IgD-negative memory B cell (primary cell): ENCODE measurements at regions not wholly inside any gene's neighbourhood (a gene's known extent, or its start where the extent isn't known, plus 50 kb on each side); places are given as distances from the start of the nearest gene placed in this dataset.

Experiments
- H3K27ac Mint-ChIP-seq, 3 donors: one replicate each; pipeline ENCODE4 v1.8.0; 2020 to 2022; ENCODE audit warnings: mild to moderate bottlenecking in 3 of 3, mixed read lengths in 3 of 3, moderate library complexity in 1 of 3
- H3K27me3 Mint-ChIP-seq: one replicate; pipeline ENCODE4 v1.8.0; 2021; ENCODE audit warnings: mixed read lengths
- H3K36me3 Mint-ChIP-seq: one replicate; pipeline ENCODE4 v1.8.0; 2020; ENCODE audit warnings: mild to moderate bottlenecking, mixed read lengths
- H3K4me1 Mint-ChIP-seq, 3 donors: one replicate each; pipeline ENCODE4 v1.8.0; 2020 to 2022; ENCODE audit warnings: mixed read lengths in 3 of 3, mild to moderate bottlenecking in 1 of 3
- H3K4me3 Mint-ChIP-seq, 4 donors: one replicate each; pipeline ENCODE4 v1.8.0; 2020 to 2022; ENCODE audit warnings: mild to moderate bottlenecking in 4 of 4, mixed read lengths in 4 of 4, moderate library complexity in 3 of 4
- H3K9me3 Mint-ChIP-seq, 3 donors: one replicate each; pipeline ENCODE4 v1.8.0; 2020 to 2021; ENCODE audit warnings: mixed read lengths in 3 of 3, mild to moderate bottlenecking in 1 of 3

DNA sequence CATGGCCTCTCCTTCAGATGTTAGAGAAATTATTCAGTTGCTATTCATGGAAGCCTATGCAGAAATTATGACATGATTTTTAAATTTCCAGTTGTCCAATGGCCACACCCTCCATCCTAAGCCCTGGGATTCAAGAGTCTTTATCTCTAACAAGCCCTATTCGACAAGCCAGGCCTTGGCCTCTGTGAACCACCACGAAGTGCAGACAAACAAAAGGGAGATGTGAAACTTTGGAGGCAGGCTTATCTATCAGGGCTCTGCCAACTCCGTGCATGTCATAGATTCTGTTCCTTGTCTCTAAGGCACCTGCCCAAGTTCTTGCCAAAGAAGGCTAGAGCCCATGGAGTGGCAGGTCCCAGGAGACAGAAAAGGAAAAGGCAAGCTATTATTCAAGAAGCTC lies 212.4 kb upstream of the ADAMTS9 start:
- Mint-ChIP-seq H3K27me3 (no peaks in the 10 kb centered on the region), H3K27ac (no peak overlapping the region), H3K4me1 (no peaks in the 10 kb centered on the region), H3K36me3 (peaks cover 1% of the 10 kb centered on the region), H3K4me3 (no peak overlapping the region), H3K9me3 (peaks cover 0 to 3% (median 0%) of the 10 kb centered on the region in 3 donors)

DNA sequence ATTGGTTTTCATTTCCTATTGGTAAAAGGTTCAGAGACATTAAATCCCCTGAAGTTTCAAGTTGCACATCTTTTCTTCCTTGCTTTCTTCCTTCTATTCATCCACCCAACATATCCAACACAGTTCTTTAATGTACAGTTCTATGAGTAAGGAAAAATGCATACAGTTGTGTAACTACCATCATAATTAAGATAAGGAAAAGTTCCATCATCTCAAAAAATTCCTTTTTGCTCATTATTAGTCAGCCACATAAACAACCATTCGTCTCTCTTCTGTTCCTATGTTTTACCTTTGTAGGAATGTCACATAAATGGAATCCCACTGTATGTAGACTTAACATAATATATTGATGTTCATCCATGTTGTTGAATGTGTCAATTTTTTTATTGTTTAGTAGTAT lies 211.1 kb upstream of the ADAMTS9 start:
- H3K27ac Mint-ChIP-seq: no peak overlapping the region
- H3K9me3 Mint-ChIP-seq: peaks cover 0 to 5% (median 0%) of the 10 kb centered on the region in 3 donors
- H3K36me3 Mint-ChIP-seq: peaks cover 1% of the 10 kb centered on the region
- no peaks in the 10 kb centered on the region for H3K4me1 Mint-ChIP-seq
- H3K4me3 Mint-ChIP-seq: no peak overlapping the region
- H3K27me3 Mint-ChIP-seq: no peaks in the 10 kb centered on the region

DNA sequence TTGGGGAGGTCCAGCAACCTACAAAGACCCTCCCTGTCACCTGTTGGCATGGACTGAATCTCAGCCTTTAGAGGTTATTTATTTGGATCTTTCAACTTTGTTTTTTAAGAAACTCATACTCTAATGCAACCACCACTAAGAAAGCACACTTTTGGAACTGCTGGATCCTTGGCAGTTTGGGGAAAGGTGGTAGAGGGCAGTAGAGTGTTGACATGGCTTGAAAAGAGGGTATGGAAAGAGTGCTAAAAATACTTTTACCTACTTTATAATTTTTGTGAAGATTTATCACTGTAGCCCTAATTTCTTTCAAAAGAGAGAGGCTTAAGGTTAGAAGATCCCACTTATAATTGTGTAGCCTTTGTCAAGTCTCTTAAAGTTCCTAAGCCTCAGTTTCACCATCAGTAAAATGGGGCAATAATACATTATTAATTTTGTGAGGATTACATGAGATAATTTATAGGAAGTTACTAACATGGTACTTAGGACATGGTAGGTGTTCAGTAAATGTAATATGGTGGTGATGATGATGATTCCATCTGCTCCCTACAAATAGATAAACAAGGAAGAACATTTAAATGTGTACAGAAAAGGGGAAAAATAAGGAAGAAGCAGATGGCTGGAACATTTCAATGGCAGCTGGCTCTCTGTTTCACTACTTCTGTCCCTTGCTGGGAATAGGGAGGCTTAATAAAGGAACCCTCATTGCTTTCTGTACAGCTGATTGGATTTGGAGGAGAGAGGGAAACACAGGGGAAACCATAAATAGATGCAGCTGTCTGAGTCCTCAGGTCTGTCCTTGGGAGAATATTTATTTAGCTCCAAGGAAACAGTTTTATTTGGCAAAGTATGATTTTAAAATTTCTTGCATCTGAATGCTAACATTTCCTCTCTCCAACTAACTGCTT lies 208.4 kb upstream of the ADAMTS9 start:
- H3K36me3 Mint-ChIP-seq: peaks cover 1% of the 10 kb centered on the region
- H3K9me3 Mint-ChIP-seq: peaks cover 3 to 5% (median 4%) of the 10 kb centered on the region in 3 donors
- no peak overlapping the region for H3K27ac Mint-ChIP-seq
- H3K4me3 Mint-ChIP-seq: no peak overlapping the region
- H3K27me3 Mint-ChIP-seq: no peaks in the 10 kb centered on the region
- no peaks in the 10 kb centered on the region for H3K4me1 Mint-ChIP-seq

DNA sequence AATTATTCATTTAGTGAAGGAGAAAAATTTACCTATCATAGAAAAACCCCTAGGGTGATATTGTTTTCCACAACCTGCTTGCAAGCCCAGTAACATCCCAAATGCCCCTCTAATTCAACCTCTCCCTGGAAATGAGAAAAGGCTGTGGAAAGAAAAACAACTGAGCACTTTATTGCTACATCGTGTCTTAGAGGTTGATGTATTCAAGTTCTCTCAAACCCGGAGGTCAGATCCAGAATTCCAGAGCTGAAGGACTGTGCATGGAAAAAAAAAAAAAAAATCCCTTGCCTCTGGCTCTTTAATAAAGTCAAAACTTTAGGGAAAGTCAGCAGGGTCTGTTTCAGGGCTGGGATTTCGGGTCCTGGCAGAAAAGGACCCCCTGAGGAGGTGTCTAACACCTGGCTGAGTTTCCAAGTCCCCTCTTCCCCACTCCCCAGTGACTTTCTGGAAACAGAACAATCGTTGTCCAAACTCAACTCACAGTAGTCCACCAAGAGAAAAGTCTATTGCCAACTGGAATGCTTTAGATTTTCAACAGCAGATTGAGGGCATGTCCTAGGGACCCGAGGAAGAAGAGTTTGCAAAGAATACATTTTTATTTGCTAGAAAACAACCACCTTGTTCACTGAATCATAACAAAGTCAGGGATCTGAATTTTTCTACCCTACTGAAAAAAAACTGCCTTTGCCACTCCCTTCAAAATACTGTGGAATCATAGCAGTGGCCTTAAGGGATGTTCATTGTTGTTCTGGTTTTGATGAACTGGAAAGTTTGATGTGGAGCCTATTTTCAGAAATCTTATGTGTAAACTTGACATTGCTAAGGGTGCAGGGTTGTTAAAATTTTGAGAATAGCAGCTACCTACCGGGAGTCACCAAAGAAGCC lies 207.5 kb upstream of the ADAMTS9 start:
- no peak overlapping the region for H3K4me3 Mint-ChIP-seq
- H3K36me3 Mint-ChIP-seq: peaks cover 1% of the 10 kb centered on the region
- no peaks in the 10 kb centered on the region for H3K4me1 Mint-ChIP-seq
- no peaks in the 10 kb centered on the region for H3K27me3 Mint-ChIP-seq
- no peak overlapping the region for H3K27ac Mint-ChIP-seq
- H3K9me3 Mint-ChIP-seq: peaks cover 4 to 6% (median 5%) of the 10 kb centered on the region in 3 donors

DNA sequence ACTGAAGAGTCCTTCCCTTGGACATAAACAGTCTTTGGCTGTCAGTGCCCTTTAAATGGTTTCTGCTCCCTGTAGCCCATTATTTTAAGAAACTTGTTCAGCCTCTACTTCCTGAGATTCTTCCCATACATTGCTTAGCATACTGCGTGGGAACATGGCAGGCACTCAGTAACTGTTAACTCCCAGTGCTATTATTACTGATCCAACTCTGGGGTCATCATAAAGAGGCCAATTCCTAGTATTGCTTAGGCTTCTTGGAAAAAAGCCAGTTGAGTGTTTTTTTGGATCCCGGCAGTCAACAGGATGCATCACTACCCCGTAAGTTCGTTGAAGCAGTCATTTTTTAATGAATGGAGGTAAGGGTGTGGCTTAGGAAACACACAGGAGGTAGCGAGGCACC lies 206.2 kb upstream of the ADAMTS9 start:
- peaks cover 1% of the 10 kb centered on the region for H3K36me3 Mint-ChIP-seq
- H3K27me3 Mint-ChIP-seq: no peaks in the 10 kb centered on the region

DNA sequence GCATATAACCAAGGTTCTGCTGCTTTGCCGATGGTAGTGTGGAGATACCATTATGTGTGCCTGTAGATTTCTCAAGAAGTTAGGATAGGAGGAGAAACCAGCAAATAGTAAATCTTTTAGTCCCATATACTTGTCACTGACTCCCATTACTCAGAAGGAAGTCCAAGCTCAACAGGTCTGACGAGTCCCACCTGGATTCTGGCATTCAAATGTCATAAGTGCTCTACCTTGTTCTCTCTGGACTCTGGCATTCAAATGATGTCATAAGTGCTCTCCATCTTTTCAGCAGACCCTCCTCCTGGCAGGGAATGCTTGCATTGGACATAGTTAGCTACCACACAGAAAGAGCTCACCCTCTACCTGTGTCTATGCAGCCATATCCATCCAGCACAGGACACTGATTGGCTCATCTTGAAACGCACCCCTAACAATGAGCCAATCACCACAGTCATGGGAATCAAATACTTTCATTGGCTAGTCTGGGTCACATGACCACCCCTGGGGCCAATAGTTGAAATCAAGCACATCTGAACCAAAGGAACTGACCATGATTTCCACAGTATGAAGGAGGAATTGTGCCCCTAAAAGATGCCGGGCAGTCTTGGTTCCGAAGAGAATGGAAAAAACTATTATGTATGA lies 205.0 kb upstream of the ADAMTS9 start:
- no peak overlapping the region for H3K27ac Mint-ChIP-seq
- H3K4me3 Mint-ChIP-seq: no peak overlapping the region
- no peaks in the 10 kb centered on the region for H3K4me1 Mint-ChIP-seq

More for the DNA sequence above, 206.2 kb upstream of the ADAMTS9 start:
- no peak overlapping the region for H3K27ac Mint-ChIP-seq
- peaks cover 4 to 6% (median 5%) of the 10 kb centered on the region in 3 donors for H3K9me3 Mint-ChIP-seq
- H3K4me1 Mint-ChIP-seq: no peaks in the 10 kb centered on the region
- no peak overlapping the region for H3K4me3 Mint-ChIP-seq

DNA sequence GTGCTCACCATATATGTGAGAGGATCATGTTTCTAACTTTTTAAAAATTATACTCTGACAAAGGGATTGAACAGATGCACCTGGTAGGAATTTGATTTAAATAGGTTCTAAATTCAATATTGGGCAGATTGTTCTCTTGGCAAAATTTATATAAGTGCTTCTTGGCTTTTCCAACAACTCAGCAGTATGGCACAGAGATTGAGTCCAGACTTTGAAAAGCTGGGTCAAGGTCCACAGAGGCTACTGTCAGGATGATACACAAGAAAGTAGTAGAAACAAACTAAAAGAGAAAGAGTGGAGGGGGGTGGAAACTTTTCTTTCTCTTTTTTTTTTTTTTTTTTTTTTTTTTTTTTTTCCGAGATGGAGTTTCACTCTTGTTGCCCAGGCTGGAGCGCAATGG lies 203.2 kb upstream of the ADAMTS9 start:
- H3K27ac Mint-ChIP-seq: no peak overlapping the region
- no peaks in the 10 kb centered on the region for H3K4me1 Mint-ChIP-seq
- H3K36me3 Mint-ChIP-seq: no peaks in the 10 kb centered on the region
- H3K4me3 Mint-ChIP-seq: no peak overlapping the region
- H3K27me3 Mint-ChIP-seq: no peaks in the 10 kb centered on the region
- H3K9me3 Mint-ChIP-seq: peaks cover 3 to 6% (median 6%) of the 10 kb centered on the region in 3 donors

More for the DNA sequence above, 205.0 kb upstream of the ADAMTS9 start:
- Mint-ChIP-seq H3K27me3 (no peaks in the 10 kb centered on the region), H3K9me3 (peaks cover 4 to 6% (median 5%) of the 10 kb centered on the region in 3 donors), H3K36me3 (no peaks in the 10 kb centered on the region)

DNA sequence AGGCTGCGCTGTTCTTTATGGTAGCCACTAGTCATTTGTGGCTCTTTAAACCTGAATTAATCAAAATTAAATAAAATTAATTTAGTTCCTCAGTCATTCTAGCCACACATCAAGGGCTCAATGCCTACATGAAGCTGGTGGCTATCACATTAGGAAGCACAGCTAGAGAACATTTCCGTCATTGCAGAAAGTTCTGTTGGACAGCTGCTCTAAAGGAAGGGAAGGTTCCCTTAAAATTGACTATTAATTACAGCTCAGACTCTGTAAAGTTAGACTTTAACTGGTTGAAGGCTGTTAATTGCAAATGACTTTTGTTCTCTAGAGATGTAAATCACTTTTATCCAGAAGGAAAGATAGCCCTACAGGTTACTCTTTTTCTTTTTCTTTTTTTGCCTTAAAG lies 202.7 kb upstream of the ADAMTS9 start:
- H3K9me3 Mint-ChIP-seq: peaks cover 3 to 7% (median 6%) of the 10 kb centered on the region in 3 donors
- H3K4me1 Mint-ChIP-seq: no peaks in the 10 kb centered on the region
- H3K4me3 Mint-ChIP-seq: no peak overlapping the region
- H3K27me3 Mint-ChIP-seq: no peaks in the 10 kb centered on the region
- no peak overlapping the region for H3K27ac Mint-ChIP-seq
- no peaks in the 10 kb centered on the region for H3K36me3 Mint-ChIP-seq

DNA sequence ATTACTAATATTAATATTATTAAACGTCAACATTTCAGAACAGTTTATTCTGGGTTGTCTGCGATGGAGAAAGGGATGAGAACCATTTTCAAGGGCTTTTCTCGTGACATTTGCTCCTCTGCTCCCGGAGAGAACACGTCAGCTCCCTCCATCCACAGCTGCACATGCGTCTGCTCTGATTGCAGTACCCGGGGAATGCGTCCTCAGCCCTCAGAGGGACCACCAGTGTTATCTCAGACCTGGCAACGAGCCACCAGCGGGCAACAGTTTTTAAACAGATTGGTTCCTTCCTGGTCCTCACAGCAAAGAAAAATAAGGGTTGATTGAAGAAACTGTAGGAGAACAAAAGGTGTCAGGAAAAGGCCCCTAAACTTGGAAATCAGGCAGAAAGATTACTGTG lies 202.2 kb upstream of the ADAMTS9 start:
- Mint-ChIP-seq H3K27ac (no peak overlapping the region), H3K4me3 (no peak overlapping the region), H3K27me3 (no peaks in the 10 kb centered on the region), H3K36me3 (no peaks in the 10 kb centered on the region), H3K4me1 (no peaks in the 10 kb centered on the region), H3K9me3 (peaks cover 3 to 7% (median 6%) of the 10 kb centered on the region in 3 donors)

DNA sequence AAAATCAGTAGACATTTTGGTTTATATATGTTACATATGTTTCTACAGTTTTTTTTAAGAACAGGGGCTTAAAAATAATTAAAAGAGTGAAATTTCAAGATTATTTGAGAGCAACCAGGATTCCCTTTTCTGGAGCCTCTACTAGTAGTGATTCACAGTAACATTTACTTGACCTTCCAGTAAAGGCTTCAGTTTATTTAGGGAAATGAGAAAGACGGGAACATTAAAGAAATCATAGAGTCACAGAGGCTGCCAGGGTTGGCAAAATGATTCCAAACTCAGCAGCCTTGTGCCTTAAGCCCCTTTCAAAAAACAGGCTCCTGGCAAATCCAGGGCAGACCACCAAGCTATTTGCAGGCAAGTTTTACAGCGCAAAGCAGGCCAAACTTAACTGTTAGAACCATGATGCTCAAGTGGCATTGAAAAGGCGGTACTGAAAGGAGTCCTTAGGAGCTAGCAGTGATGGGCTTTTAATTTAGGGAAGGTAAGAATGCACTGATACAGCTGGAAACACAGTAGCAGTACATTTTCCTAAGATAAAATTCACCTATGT lies 201.1 kb upstream of the ADAMTS9 start:
- no peaks in the 10 kb centered on the region for H3K27me3 Mint-ChIP-seq
- no peak overlapping the region for H3K27ac Mint-ChIP-seq
- no peaks in the 10 kb centered on the region for H3K4me1 Mint-ChIP-seq
- H3K9me3 Mint-ChIP-seq: peaks cover 1 to 7% (median 6%) of the 10 kb centered on the region in 3 donors
- H3K36me3 Mint-ChIP-seq: no peaks in the 10 kb centered on the region
- no peak overlapping the region for H3K4me3 Mint-ChIP-seq

DNA sequence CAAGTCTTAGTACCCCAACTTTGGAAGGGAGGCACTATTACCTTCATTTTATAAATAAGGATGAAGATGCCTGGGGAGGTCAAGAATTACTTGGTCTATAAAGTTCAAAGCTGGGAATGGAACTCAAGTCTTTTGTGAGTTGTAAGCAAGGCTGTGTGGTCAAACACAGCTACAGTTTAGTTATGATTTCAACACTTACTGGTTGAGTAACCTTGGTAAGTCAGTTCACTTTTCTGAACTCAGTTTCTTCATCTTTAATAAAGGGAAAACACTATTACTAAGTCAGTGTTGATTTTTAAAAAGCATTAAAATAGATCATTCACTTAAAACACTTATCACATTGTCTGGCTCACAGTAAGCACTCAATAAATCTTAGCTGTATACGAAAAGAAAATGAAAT lies 200.4 kb upstream of the ADAMTS9 start:
- no peaks in the 10 kb centered on the region for H3K36me3 Mint-ChIP-seq
- no peak overlapping the region for H3K27ac Mint-ChIP-seq
- H3K27me3 Mint-ChIP-seq: no peaks in the 10 kb centered on the region
- H3K4me1 Mint-ChIP-seq: no peaks in the 10 kb centered on the region
- H3K4me3 Mint-ChIP-seq: no peak overlapping the region
- peaks cover 1 to 10% (median 7%) of the 10 kb centered on the region in 3 donors for H3K9me3 Mint-ChIP-seq

DNA sequence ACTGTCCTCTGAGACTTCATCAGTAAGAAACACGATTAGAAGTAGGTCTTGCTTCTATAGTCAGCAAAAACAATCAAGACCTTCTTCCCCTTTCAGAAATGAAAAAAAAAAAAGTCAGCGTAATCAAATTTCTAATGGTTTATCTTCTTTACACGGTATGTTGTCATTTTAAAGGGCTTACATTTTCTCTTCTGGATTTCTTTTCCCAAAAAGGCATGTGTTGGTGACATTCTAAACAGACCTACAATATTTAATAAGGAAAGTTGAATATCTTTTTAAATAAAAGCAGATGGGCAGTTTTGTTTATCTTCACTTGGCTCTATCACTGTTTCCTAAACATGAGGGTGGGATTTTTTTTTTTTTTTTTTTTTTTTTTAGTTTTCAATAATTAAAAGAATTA lies 197.3 kb upstream of the ADAMTS9 start:
- H3K27ac Mint-ChIP-seq: no peak overlapping the region
- H3K36me3 Mint-ChIP-seq: no peaks in the 10 kb centered on the region
- H3K27me3 Mint-ChIP-seq: no peaks in the 10 kb centered on the region
- no peaks in the 10 kb centered on the region for H3K4me1 Mint-ChIP-seq
- H3K9me3 Mint-ChIP-seq: peaks cover 0 to 7% (median 6%) of the 10 kb centered on the region in 3 donors
- no peak overlapping the region for H3K4me3 Mint-ChIP-seq

DNA sequence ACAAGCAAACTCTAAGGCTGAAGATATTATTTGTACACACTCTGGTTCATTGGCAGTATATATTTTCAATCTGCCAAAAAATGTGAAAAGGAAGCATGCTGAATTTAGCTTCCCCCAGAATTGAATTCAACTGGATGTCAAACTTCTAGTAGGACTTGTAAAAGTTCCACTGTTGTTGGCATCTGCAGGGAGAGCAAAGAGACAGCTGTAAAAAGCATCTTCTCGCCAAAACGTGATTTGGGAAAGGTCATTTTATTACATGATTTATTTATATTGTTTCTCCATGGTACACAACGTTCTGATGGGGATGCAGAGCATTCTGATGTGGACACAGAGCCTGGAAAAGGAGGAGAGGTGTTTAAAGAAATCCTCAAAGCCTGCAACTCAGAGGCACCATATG lies 196.7 kb upstream of the ADAMTS9 start:
- H3K27me3 Mint-ChIP-seq: no peaks in the 10 kb centered on the region
- no peak overlapping the region for H3K27ac Mint-ChIP-seq
- H3K4me3 Mint-ChIP-seq: no peak overlapping the region
- peaks cover 0 to 7% (median 6%) of the 10 kb centered on the region in 3 donors for H3K9me3 Mint-ChIP-seq
- no peaks in the 10 kb centered on the region for H3K4me1 Mint-ChIP-seq
- H3K36me3 Mint-ChIP-seq: no peaks in the 10 kb centered on the region

DNA sequence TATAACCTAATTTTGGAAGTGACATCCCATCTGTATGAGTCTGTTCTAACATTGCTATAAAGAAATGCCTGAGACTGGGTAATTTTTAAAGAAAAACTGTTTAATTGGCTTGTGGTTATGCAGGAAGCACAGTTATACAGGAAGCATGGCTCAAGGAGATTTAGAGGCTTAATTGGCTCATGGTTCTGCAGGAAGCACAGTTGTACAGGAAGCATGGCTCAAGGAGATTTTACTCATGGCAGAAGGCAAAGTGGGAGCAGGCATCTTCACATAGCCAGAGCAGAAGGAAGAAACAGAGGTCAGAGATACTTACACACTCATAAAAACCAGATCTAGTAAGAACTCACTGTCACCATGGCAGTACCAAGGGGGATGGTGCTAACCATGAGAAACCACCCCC lies 193.1 kb upstream of the ADAMTS9 start:
- Mint-ChIP-seq H3K27ac (no peak overlapping the region), H3K4me1 (no peaks in the 10 kb centered on the region), H3K9me3 (peaks cover 0 to 4% (median 4%) of the 10 kb centered on the region in 3 donors), H3K36me3 (no peaks in the 10 kb centered on the region), H3K27me3 (no peaks in the 10 kb centered on the region), H3K4me3 (no peak overlapping the region)

DNA sequence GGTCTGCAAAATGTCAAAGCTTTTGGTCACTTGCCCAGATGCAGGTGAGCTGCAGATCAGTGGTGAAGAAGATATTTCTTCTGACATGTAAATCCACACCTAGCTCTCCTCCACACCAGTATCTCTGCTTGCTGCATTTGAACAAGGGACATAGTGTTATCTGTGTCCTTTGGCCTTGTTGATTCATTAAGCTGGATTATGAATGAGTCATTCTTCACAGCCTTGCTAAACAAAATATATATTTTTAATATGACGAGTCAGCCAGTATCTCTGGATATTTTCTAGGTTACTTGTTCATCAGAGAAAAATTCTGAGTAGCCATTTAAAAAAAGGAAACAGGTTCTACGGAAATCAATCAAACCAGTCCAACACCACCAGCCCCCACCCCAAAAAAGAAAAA lies 190.6 kb upstream of the ADAMTS9 start:
- no peaks in the 10 kb centered on the region for H3K4me1 Mint-ChIP-seq
- peaks cover 2% of the 10 kb centered on the region for H3K36me3 Mint-ChIP-seq
- no peaks in the 10 kb centered on the region for H3K27me3 Mint-ChIP-seq
- no peak overlapping the region for H3K4me3 Mint-ChIP-seq
- H3K27ac Mint-ChIP-seq: no peak overlapping the region
- peaks cover 0 to 4% (median 3%) of the 10 kb centered on the region in 3 donors for H3K9me3 Mint-ChIP-seq
